ENCODE measurements at regions not wholly inside any gene's neighbourhood (a gene's known extent, or its start where the extent isn't known, plus 50 kb on each side); places are given as distances from the start of the nearest gene placed in this dataset.

- no peak for TF ChIP-seq CTCF (IDR thresholded peaks at IDR 0.05; ENCODE audit: insufficient read depth, low read length, poor library complexity, severe bottlenecking)
- no peak for TF ChIP-seq EZH2phosphoT487 (conservative IDR thresholded peaks at IDR 0.05; ENCODE audit: low read length)
Measured at GRCh38 chr13:40101708-40102359, 446.4 kb downstream of the COG6 start.

Data from SU-DHL-6 (cell line).